Activated naive CD4-positive, alpha-beta T cell treated with anti-CD3 and anti-CD28 coated beads, Interleukin-2, amount 10 ng/mL, durations not matched to agents 7 days and 5 days (primary cell): ENCODE measurements at regions not wholly inside any gene's neighbourhood (a gene's known extent, or its start where the extent isn't known, plus 50 kb on each side); places are given as distances from the start of the nearest gene placed in this dataset.

Experiments
- CTCF ChIA-PET: fragments of 350-600 bp; sonication (Branson Sonifier 250); formaldehyde crosslinking; loops from one replicate; lab custom pipeline; 2021; ENCODE audit warnings: antibody characterized with exemption; lab: Charles Lee
- DNase-seq: peaks from one replicate; pipeline ENCODE4 v3.0.0-alpha.2; 2020
- H3K27ac Mint-ChIP-seq: one replicate; pipeline ENCODE4 v1.8.0; 2021; ENCODE audit warnings: mild to moderate bottlenecking, moderate library complexity, mixed read lengths
- H3K27me3 Mint-ChIP-seq: one replicate; pipeline ENCODE4 v1.8.0; 2021; ENCODE audit warnings: mild to moderate bottlenecking, mixed read lengths
- H3K36me3 Mint-ChIP-seq: one replicate; pipeline ENCODE4 v1.8.0; 2021; ENCODE audit warnings: mixed read lengths
- H3K4me1 Mint-ChIP-seq: one replicate; pipeline ENCODE4 v1.8.0; 2021; ENCODE audit warnings: mixed read lengths
- H3K4me3 Mint-ChIP-seq: one replicate; pipeline ENCODE4 v1.8.0; 2021; ENCODE audit warnings: mild to moderate bottlenecking, moderate library complexity, mixed read lengths
- H3K9me3 Mint-ChIP-seq: one replicate; pipeline ENCODE4 v1.8.0; 2021; ENCODE audit warnings: mixed read lengths

GRCh38 chr3:26345613-26346012 lies 277.0 kb upstream of the LRRC3B start:
- Mint-ChIP-seq H3K27me3 (no peaks in the 10 kb centered on the region), H3K36me3 (no peaks in the 10 kb centered on the region), H3K4me3 (no peak overlapping the region), H3K27ac (no peak overlapping the region), H3K9me3 (peaks cover 15% of the 10 kb centered on the region), H3K4me1 (no peaks in the 10 kb centered on the region)
- CTCF ChIA-PET, result no interaction called here
- no peak for DNase-seq

DNA sequence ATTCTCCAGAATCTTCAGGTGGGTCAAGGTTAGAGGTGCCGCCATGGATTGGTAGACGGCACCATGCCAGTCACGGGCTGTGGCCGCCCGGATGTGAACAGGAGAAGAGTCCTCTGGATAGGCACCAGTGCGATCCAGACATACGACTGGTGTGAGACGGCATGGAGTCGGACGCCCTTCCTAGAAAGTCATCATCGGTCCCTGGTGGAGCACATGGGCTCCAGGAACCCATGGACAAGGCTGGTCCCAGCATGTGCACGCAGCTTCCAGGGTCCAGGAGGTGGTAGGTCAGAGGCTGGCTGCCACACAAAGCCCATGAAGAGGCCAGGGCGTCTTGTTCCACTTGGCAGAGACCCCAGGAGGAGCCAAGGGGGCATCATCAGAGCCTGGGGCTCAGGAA lies 276.1 kb upstream of the LRRC3B start:
- CTCF ChIA-PET, result no interaction called here
- no peaks in the 10 kb centered on the region for H3K4me1 Mint-ChIP-seq
- no peaks in the 10 kb centered on the region for H3K36me3 Mint-ChIP-seq
- no peak overlapping the region for H3K4me3 Mint-ChIP-seq
- peaks cover 21% of the 10 kb centered on the region for H3K9me3 Mint-ChIP-seq
- DNase-seq, result no peak
- no peaks in the 10 kb centered on the region for H3K27me3 Mint-ChIP-seq
- no peak overlapping the region for H3K27ac Mint-ChIP-seq

DNA sequence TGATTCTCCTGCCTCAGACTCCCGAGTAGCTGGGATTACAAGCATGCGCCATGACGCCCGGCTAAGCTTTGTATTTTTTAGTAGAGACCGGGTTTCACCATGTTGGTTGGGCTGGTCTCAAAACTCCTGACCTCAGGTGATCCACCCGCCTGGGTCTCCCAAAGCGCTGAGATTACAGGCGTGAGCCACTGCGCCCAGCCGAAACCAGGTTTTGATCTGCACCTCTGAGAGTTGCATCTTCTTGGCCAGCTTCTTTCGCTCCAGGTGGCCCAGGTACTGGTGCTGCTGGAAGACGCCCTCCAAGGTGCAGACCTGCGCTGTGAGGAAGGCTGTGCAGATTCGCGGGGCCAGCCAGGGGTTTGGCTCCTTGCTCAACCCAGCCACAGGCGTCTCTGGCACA lies 275.4 kb upstream of the LRRC3B start:
- peaks cover 21% of the 10 kb centered on the region for H3K9me3 Mint-ChIP-seq
- H3K27me3 Mint-ChIP-seq, result no peaks in the 10 kb centered on the region
- H3K36me3 Mint-ChIP-seq, result no peaks in the 10 kb centered on the region

DNA sequence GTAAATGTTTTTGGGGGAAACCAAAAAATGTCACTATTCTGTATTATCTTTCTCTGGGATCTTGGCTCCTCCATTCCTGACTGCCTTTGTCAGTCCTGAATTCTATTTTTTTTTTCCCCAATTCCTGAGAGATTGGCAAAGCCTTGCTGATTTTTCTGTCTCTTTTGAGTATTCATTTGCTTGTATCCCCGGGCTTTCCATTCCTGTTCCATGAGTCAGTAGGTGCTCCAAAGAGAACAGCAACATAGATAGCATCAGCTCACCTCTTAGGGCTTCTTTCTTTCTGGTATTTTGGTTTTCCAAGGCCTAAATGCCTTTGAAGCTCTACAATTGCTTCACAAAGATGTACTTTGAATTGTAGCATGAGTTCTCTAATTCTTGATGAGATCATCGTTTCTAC lies 271.7 kb upstream of the LRRC3B start:
- Mint-ChIP-seq H3K9me3 (peaks cover 19% of the 10 kb centered on the region), H3K36me3 (no peaks in the 10 kb centered on the region), H3K4me3 (no peak overlapping the region), H3K27ac (no peak overlapping the region), H3K4me1 (no peaks in the 10 kb centered on the region), H3K27me3 (no peaks in the 10 kb centered on the region)
- DNase-seq, result no peak
- CTCF ChIA-PET, result no interaction called here

More for the DNA sequence above, 275.4 kb upstream of the LRRC3B start:
- Mint-ChIP-seq H3K27ac (no peak overlapping the region), H3K4me3 (no peak overlapping the region), H3K4me1 (no peaks in the 10 kb centered on the region)
- CTCF ChIA-PET, result no interaction called here
- DNase-seq, result no peak

DNA sequence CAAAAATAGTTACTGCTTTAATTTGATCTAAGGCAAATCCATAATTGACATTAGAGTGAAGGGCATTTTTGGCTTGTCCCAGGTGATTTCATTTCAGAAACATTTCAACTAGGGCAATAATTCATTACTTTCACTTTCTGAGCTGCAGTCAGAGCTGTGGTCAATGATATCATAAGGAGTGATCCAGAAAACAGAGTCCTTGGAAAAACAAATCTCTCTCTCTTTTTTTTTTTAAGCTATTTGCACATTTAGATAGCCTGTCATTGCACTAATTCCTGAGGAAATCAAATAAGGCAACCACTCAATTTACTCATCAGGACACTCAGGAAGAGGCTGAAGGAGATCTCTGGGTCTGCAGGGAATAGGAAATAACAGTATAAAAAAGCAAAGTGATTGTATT lies 269.5 kb upstream of the LRRC3B start:
- no peak overlapping the region for H3K4me3 Mint-ChIP-seq
- CTCF ChIA-PET, result no interaction called here
- DNase-seq, result no peak
- H3K4me1 Mint-ChIP-seq, result no peaks in the 10 kb centered on the region
- no peak overlapping the region for H3K27ac Mint-ChIP-seq
- H3K36me3 Mint-ChIP-seq, result no peaks in the 10 kb centered on the region
- H3K9me3 Mint-ChIP-seq, result peaks cover 15% of the 10 kb centered on the region
- H3K27me3 Mint-ChIP-seq, result no peaks in the 10 kb centered on the region

- no peak overlapping the region for H3K27ac Mint-ChIP-seq
- no peaks in the 10 kb centered on the region for H3K27me3 Mint-ChIP-seq
- H3K4me3 Mint-ChIP-seq, result no peak overlapping the region
- DNase-seq, result no peak
- peaks cover 9% of the 10 kb centered on the region for H3K9me3 Mint-ChIP-seq
- H3K4me1 Mint-ChIP-seq, result no peaks in the 10 kb centered on the region
- CTCF ChIA-PET, result no interaction called here
- no peaks in the 10 kb centered on the region for H3K36me3 Mint-ChIP-seq
These were observed 264.2 kb upstream of the LRRC3B start for GRCh38 chr3:26358405-26358804.

DNA sequence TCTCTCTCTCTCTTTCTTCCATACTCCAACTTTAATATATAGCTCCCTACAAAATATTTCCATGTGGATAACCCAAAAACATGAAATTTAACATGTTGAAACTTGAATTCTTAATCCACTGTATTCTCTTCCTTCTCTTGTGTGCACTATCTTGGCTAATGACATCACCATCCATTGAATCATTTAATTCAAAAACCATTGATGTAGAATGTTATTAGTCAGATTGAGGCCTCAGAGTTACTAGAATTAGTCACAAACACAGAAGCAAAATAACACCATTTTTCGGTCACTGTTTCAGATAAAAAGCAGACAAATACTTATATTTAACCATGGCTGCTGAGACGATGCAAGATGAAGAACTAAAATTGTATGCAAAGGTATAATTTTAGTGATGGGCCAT lies 256.9 kb upstream of the LRRC3B start:
- DNase-seq, result no peak
- H3K27ac Mint-ChIP-seq, result no peak overlapping the region

DNA sequence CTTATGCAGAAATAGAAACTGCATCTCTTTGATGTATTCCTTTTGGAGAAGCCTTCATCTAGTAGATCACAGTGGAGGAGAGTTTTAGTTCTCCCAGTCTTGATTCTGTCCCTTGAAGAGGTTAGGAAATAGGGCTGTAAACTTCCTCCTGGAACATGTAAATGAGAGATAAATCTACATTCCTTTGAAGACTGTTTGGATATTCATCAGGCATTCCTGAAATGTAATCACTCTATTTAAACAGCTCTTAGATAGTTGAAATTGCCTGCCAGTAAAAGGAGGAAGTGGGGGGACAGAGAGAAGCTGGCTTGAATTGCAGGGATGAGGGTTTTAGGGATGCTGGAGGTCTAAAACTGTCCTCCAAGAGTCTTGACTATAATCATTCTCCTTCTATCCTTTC lies 254.3 kb upstream of the LRRC3B start:
- Mint-ChIP-seq H3K4me3 (no peak overlapping the region), H3K27me3 (no peaks in the 10 kb centered on the region)
- DNase-seq, result no peak

More for the DNA sequence above, 256.9 kb upstream of the LRRC3B start:
- Mint-ChIP-seq H3K36me3 (no peaks in the 10 kb centered on the region), H3K27me3 (no peaks in the 10 kb centered on the region), H3K4me3 (no peak overlapping the region), H3K9me3 (peaks cover 14% of the 10 kb centered on the region), H3K4me1 (no peaks in the 10 kb centered on the region)
- CTCF ChIA-PET, result no interaction called here

DNA sequence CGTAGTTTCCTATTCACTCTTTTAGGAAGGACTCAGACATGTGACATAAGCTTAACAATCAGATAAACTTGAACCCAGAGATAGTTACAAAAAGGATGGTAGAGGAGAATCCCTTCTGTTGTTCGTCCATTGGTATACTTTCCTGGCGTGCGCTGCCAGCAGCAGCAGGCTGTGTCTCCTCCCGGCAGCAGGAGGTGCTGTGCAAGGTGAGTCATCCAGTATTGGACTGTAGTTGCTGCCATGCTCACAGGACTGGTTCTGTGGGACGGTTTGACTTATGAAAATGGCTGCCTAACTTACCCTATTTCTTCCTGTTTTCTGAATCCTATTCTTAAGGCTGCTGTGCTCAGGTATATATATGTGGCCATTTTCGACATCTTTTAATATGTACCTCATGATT lies 253.4 kb upstream of the LRRC3B start:
- CTCF ChIA-PET, result no interaction called here

More for the DNA sequence above, 254.3 kb upstream of the LRRC3B start:
- CTCF ChIA-PET, result no interaction called here
- peaks cover 9% of the 10 kb centered on the region for H3K9me3 Mint-ChIP-seq
- H3K36me3 Mint-ChIP-seq, result no peaks in the 10 kb centered on the region
- no peak overlapping the region for H3K27ac Mint-ChIP-seq
- H3K4me1 Mint-ChIP-seq, result no peaks in the 10 kb centered on the region

GRCh38 chr3:26375843-26376530 lies 246.6 kb upstream of the LRRC3B start:
- no peaks in the 10 kb centered on the region for H3K27me3 Mint-ChIP-seq
- no peaks in the 10 kb centered on the region for H3K4me1 Mint-ChIP-seq
- no peak overlapping the region for H3K27ac Mint-ChIP-seq
- no peak overlapping the region for H3K4me3 Mint-ChIP-seq
- no peak for DNase-seq
- CTCF ChIA-PET, result no interaction called here
- no peaks in the 10 kb centered on the region for H3K36me3 Mint-ChIP-seq
- peaks cover 7% of the 10 kb centered on the region for H3K9me3 Mint-ChIP-seq

More for the DNA sequence above, 253.4 kb upstream of the LRRC3B start:
- Mint-ChIP-seq H3K36me3 (no peaks in the 10 kb centered on the region), H3K9me3 (peaks cover 9% of the 10 kb centered on the region), H3K27me3 (no peaks in the 10 kb centered on the region), H3K4me3 (no peak overlapping the region), H3K4me1 (no peaks in the 10 kb centered on the region), H3K27ac (no peak overlapping the region)
- no peak for DNase-seq

- CTCF ChIA-PET, result no interaction called here
- no peak overlapping the region for H3K27ac Mint-ChIP-seq
- no peaks in the 10 kb centered on the region for H3K9me3 Mint-ChIP-seq
- no peak for DNase-seq
- no peaks in the 10 kb centered on the region for H3K36me3 Mint-ChIP-seq
- no peaks in the 10 kb centered on the region for H3K4me1 Mint-ChIP-seq
- no peak overlapping the region for H3K4me3 Mint-ChIP-seq
- no peaks in the 10 kb centered on the region for H3K27me3 Mint-ChIP-seq
These were observed 241.2 kb upstream of the LRRC3B start for GRCh38 chr3:26381411-26381810.

DNA sequence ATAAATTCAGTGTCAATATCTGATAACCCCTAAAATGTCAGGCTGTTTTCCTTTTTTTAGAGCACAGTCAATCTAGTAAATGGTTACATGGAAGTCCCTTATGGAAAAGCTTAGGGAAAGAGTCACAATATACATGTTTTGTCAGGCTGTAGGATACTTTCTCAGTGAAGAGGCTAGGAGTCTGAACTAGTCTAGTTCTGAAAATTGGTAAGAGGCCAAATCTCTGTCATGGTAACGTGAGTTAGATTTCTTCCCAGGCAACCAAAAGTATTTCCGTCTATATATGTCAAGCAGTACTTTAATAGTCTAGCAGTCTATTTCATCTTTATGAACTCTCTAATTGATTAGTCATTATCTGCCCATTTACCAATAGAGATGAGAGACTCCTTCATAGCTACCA lies 215.9 kb upstream of the LRRC3B start:
- H3K4me3 Mint-ChIP-seq, result no peak overlapping the region
- peaks cover 8% of the 10 kb centered on the region for H3K9me3 Mint-ChIP-seq
- CTCF ChIA-PET, result no interaction called here
- no peaks in the 10 kb centered on the region for H3K36me3 Mint-ChIP-seq
- no peaks in the 10 kb centered on the region for H3K4me1 Mint-ChIP-seq
- H3K27ac Mint-ChIP-seq, result no peak overlapping the region
- DNase-seq, result no peak
- H3K27me3 Mint-ChIP-seq, result no peaks in the 10 kb centered on the region

DNA sequence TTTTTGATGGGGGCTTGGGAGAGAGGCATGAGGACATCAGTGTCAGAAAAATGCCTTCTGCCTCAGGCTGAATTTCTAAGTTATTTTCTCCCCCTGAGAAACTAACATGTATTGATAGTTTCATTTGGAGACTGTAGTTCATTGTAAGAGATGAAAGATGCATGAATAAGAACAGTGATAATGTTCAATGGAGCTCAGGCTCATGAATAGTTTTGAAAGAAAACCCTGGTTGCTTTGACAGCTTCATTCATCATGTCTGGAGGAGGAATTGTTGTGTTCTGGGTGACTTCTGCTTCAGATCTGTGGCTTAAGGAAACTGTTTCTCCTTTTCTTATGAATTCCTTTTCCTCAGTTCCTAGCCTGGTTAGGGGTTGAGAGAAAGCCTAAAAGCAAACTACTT lies 204.0 kb upstream of the LRRC3B start:
- no peaks in the 10 kb centered on the region for H3K36me3 Mint-ChIP-seq
- no peaks in the 10 kb centered on the region for H3K4me1 Mint-ChIP-seq
- H3K27ac Mint-ChIP-seq, result no peak overlapping the region
- CTCF ChIA-PET, result no interaction called here
- peaks cover 6% of the 10 kb centered on the region for H3K9me3 Mint-ChIP-seq
- H3K27me3 Mint-ChIP-seq, result no peaks in the 10 kb centered on the region
- H3K4me3 Mint-ChIP-seq, result no peak overlapping the region
- DNase-seq, result no peak

DNA sequence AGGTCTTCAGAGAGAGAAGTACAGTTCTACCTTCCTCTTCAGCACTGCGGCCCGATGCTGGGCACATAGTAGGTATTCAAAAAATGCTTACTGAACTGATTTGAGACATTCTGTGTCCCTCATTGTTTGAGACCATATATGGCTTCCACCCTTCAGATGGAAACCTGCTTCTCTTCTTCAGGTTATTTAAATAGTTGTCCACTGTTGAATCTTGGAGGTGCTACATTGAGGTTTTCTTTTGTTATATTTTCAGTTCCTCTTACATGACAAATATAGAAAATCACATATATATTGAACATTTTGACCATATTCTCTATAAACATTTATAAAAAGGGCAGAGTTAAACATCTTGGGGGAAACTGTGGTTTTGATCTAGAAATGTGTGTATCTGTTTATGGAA lies 200.2 kb upstream of the LRRC3B start:
- Mint-ChIP-seq H3K9me3 (no peaks in the 10 kb centered on the region), H3K4me1 (no peaks in the 10 kb centered on the region), H3K36me3 (no peaks in the 10 kb centered on the region), H3K27me3 (no peaks in the 10 kb centered on the region), H3K4me3 (no peak overlapping the region), H3K27ac (no peak overlapping the region)
- no peak for DNase-seq
- CTCF ChIA-PET, result no interaction called here

DNA sequence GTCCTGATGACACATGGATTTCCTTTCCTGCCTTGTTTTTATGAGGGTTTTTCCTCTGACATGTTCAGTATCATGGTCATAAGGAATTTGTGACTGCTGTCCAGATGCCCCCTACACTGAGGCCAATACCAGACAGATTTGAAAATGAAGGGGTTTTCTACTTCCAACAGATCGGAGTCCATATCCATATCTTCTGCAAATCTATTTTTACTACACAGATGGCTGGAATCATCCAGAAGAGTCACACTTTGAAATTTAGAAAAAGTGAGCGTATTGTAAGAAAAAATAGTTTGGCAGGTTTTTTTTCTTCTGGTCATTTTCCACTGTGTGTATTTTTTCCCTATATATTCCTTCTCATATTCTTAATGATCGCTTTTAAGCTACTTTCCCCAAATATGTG lies 197.5 kb upstream of the LRRC3B start:
- Mint-ChIP-seq H3K4me3 (no peak overlapping the region), H3K36me3 (no peaks in the 10 kb centered on the region), H3K4me1 (no peaks in the 10 kb centered on the region), H3K27me3 (no peaks in the 10 kb centered on the region), H3K27ac (no peak overlapping the region), H3K9me3 (no peaks in the 10 kb centered on the region)
- CTCF ChIA-PET, result no interaction called here
- DNase-seq, result no peak

- DNase-seq, result no peak
- no peaks in the 10 kb centered on the region for H3K9me3 Mint-ChIP-seq
- no peaks in the 10 kb centered on the region for H3K4me1 Mint-ChIP-seq
- no peak overlapping the region for H3K4me3 Mint-ChIP-seq
- CTCF ChIA-PET, result no interaction called here
- H3K27me3 Mint-ChIP-seq, result no peaks in the 10 kb centered on the region
- no peaks in the 10 kb centered on the region for H3K36me3 Mint-ChIP-seq
- no peak overlapping the region for H3K27ac Mint-ChIP-seq
These were observed 193.6 kb upstream of the LRRC3B start for GRCh38 chr3:26428992-26429391.
